ENCODE measurements at regions not wholly inside any gene's neighbourhood (a gene's known extent, or its start where the extent isn't known, plus 50 kb on each side); places are given as distances from the start of the nearest gene placed in this dataset.

GRCh38 chr14:65833267-65833880, 420.8 kb downstream of the FUT8 start:
- no peak for TF ChIP-seq CTCF (IDR thresholded peaks at IDR 0.05)
- Histone ChIP-seq H3K4me3 (ENCODE audit: low read depth in 1 of 2, low read length in 1 of 2) (no peak overlapping the region), H3K9me3 (no peaks in the 10 kb centered on the region), H3K27me3 (no peaks in the 10 kb centered on the region), H3K36me3 (no peaks in the 10 kb centered on the region), H3K27ac (no peak overlapping the region), H3K4me1 (ENCODE audit: control insufficient read depth in 1 of 2, insufficient read depth in 1 of 2, low read depth in 1 of 2, low read length in 1 of 2) (no peaks in the 10 kb centered on the region)

DNA sequence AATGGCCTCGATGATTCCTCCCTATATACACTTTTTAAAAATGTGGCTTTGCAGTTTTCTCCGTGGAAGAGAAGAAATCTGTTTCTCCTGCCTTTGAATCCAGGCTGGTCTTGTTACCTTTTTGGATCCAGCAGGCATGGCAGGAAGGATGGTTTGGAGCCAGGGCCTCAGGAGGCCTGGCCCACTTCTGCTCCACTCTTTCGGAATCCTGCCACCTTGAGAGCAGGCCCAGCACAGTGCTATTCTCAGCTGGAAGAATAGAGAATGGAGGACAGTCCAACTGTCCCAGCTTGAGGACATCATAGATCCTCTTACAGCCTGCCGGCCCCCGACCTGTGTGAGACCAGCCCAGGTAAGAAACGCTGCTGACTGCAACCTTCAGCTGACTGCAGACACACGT, 421.5 kb downstream of the FUT8 start:
- TF ChIP-seq CTCF (IDR thresholded peaks at IDR 0.05): no peak
- no peaks in the 10 kb centered on the region for H3K4me1 ChIP-seq (ENCODE audit: control insufficient read depth in 1 of 2, insufficient read depth in 1 of 2, low read depth in 1 of 2, low read length in 1 of 2)
- no peaks in the 10 kb centered on the region for H3K36me3 ChIP-seq
- no peaks in the 10 kb centered on the region for H3K27me3 ChIP-seq
- H3K4me3 ChIP-seq (ENCODE audit: low read depth in 1 of 2, low read length in 1 of 2): no peak overlapping the region
- H3K27ac ChIP-seq: no peak overlapping the region
- H3K9me3 ChIP-seq: no peaks in the 10 kb centered on the region

- Histone ChIP-seq H3K27me3 (no peaks in the 10 kb centered on the region), H3K36me3 (no peaks in the 10 kb centered on the region)
These were observed 422.3 kb downstream of the FUT8 start for GRCh38 chr14:65834812-65835211.

GRCh38 chr14:65835501-65835900, 423.0 kb downstream of the FUT8 start:
- Histone ChIP-seq H3K27me3 (no peaks in the 10 kb centered on the region), H3K36me3 (no peaks in the 10 kb centered on the region), H3K4me3 (ENCODE audit: low read depth in 1 of 2, low read length in 1 of 2) (no peak overlapping the region), H3K9me3 (no peaks in the 10 kb centered on the region), H3K27ac (no peak overlapping the region), H3K4me1 (ENCODE audit: control insufficient read depth in 1 of 2, insufficient read depth in 1 of 2, low read depth in 1 of 2, low read length in 1 of 2) (no peaks in the 10 kb centered on the region)
- no peak for TF ChIP-seq CTCF (IDR thresholded peaks at IDR 0.05)

More at GRCh38 chr14:65834812-65835211, 422.3 kb downstream of the FUT8 start:
- TF ChIP-seq CTCF (IDR thresholded peaks at IDR 0.05): no peak
- H3K4me3 ChIP-seq (ENCODE audit: low read depth in 1 of 2, low read length in 1 of 2): no peak overlapping the region
- no peaks in the 10 kb centered on the region for H3K4me1 ChIP-seq (ENCODE audit: control insufficient read depth in 1 of 2, insufficient read depth in 1 of 2, low read depth in 1 of 2, low read length in 1 of 2)
- no peaks in the 10 kb centered on the region for H3K9me3 ChIP-seq
- no peak overlapping the region for H3K27ac ChIP-seq

- H3K27ac ChIP-seq: no peak overlapping the region
- H3K4me3 ChIP-seq (ENCODE audit: low read depth in 1 of 2, low read length in 1 of 2): no peak overlapping the region
- no peaks in the 10 kb centered on the region for H3K9me3 ChIP-seq
- no peaks in the 10 kb centered on the region for H3K27me3 ChIP-seq
- no peak for TF ChIP-seq CTCF (IDR thresholded peaks at IDR 0.05)
- no peaks in the 10 kb centered on the region for H3K4me1 ChIP-seq (ENCODE audit: control insufficient read depth in 1 of 2, insufficient read depth in 1 of 2, low read depth in 1 of 2, low read length in 1 of 2)
- H3K36me3 ChIP-seq: no peaks in the 10 kb centered on the region
These were observed 426.0 kb downstream of the FUT8 start for GRCh38 chr14:65838565-65838964.

Measured in neutrophil (primary cell).